H9 (cell line): ENCODE measurements at regions not wholly inside any gene's neighbourhood (a gene's known extent, or its start where the extent isn't known, plus 50 kb on each side); places are given as distances from the start of the nearest gene placed in this dataset.
"Not testable (repeated sequence)": the region's sequence is repeated elsewhere in the genome, so short reads cannot be mapped to it uniquely, and the experiment has no call there.

ENCODE experiments used
- DNase-seq: peaks from one replicate; pipeline ENCODE4 v3.0.0-alpha.2; 2017
- H2AFZ ChIP-seq: one replicate; pipeline ENCODE4 v1.6.1; 2013; ENCODE audit warnings: mild to moderate bottlenecking, low read length, control low read depth, moderate library complexity
- H2AK5ac ChIP-seq: 2 replicates; pipeline ENCODE4 v1.6.1; 2013; ENCODE audit warnings: low read length, control low read depth, mixed read lengths; ENCODE audit not compliant: insufficient read length
- H2BK120ac ChIP-seq: one replicate; pipeline ENCODE4 v1.6.1; 2013; ENCODE audit warnings: low read depth, mild to moderate bottlenecking, low read length, control low read depth, inconsistent platforms; ENCODE audit not compliant: poor library complexity, severe bottlenecking
- H2BK12ac ChIP-seq: 2 replicates; pipeline ENCODE4 v1.6.1; 2013; ENCODE audit warnings: low read length, control low read depth, mixed read lengths, low read depth; ENCODE audit not compliant: insufficient read length
- H2BK15ac ChIP-seq: 2 replicates; pipeline ENCODE4 v1.6.1; 2013; ENCODE audit warnings: low read depth, low read length, control low read depth
- H2BK20ac ChIP-seq: one replicate; pipeline ENCODE4 v1.6.1; 2013; ENCODE audit warnings: low read depth, mild to moderate bottlenecking, low read length, control low read depth, inconsistent platforms; ENCODE audit not compliant: poor library complexity, severe bottlenecking
- H2BK5ac ChIP-seq: 2 replicates; pipeline ENCODE4 v1.6.1; 2013; ENCODE audit warnings: low read length, control low read depth, mixed read lengths; ENCODE audit not compliant: insufficient read length
- H3K14ac ChIP-seq: 2 replicates; pipeline ENCODE4 v1.6.1; 2013; ENCODE audit warnings: low read length, control low read depth; ENCODE audit not compliant: insufficient read depth
- H3K18ac ChIP-seq: 2 replicates; pipeline ENCODE4 v1.6.1; 2013; ENCODE audit warnings: low read depth, mild to moderate bottlenecking, mixed read lengths, low read length, control low read depth; ENCODE audit not compliant: insufficient read length
- H3K23ac ChIP-seq: 2 replicates; pipeline ENCODE4 v1.6.1; 2013; ENCODE audit warnings: low read length, control low read depth, mixed read lengths, low read depth; ENCODE audit not compliant: insufficient read length
- H3K23me2 ChIP-seq: 2 replicates; pipeline ENCODE4 v1.6.1; 2013; ENCODE audit warnings: low read depth, mild to moderate bottlenecking, mixed read lengths, low read length, control low read depth; ENCODE audit not compliant: insufficient read length, poor library complexity, severe bottlenecking
- H3K27ac ChIP-seq: 2 replicates; pipeline ENCODE4 v1.5.1; 2013; ENCODE audit warnings: low read length, control low read depth, mixed read lengths, low read depth; ENCODE audit not compliant: insufficient read length
- H3K27me3 ChIP-seq: 2 replicates; pipeline ENCODE4 v1.6.1; 2013; ENCODE audit warnings: low read length, control low read depth, inconsistent platforms; ENCODE audit not compliant: insufficient read depth
- H3K4ac ChIP-seq: 2 replicates; pipeline ENCODE4 v1.6.1; 2013; ENCODE audit warnings: low read depth, mild to moderate bottlenecking, control low read depth, inconsistent platforms, low read length, moderate library complexity
- H3K4me1 ChIP-seq: 2 replicates; pipeline ENCODE4 v1.6.1; 2013; ENCODE audit warnings: low read length, control low read depth, inconsistent platforms; ENCODE audit not compliant: insufficient read depth
- H3K4me2 ChIP-seq: 2 replicates; pipeline ENCODE4 v1.6.1; 2013; ENCODE audit warnings: low read length, control low read depth, mixed read lengths; ENCODE audit not compliant: insufficient read length, insufficient read depth
- H3K56ac ChIP-seq: 2 replicates; pipeline ENCODE4 v1.6.1; 2013; ENCODE audit warnings: low read depth, mild to moderate bottlenecking, mixed read lengths, low read length, control low read depth; ENCODE audit not compliant: insufficient read length
- H3K79me1 ChIP-seq: 2 replicates; pipeline ENCODE4 v1.6.1; 2013; ENCODE audit warnings: low read depth, mild to moderate bottlenecking, moderate library complexity, low read length, control low read depth, inconsistent platforms; ENCODE audit not compliant: insufficient read depth, poor library complexity, severe bottlenecking
- H3K79me2 ChIP-seq: 2 replicates; pipeline ENCODE4 v1.6.1; 2013; ENCODE audit warnings: low read length, control low read depth, inconsistent platforms; ENCODE audit not compliant: insufficient read depth
- H3K9ac ChIP-seq: 2 replicates; pipeline ENCODE4 v1.6.1; 2013; ENCODE audit warnings: low read length, control low read depth, mixed read lengths; ENCODE audit not compliant: insufficient read length; ENCODE audit errors: extremely low read depth
- H3K9me3 ChIP-seq: one replicate; pipeline ENCODE4 v1.6.1; 2013; ENCODE audit warnings: low read depth, low read length, inconsistent platforms; ENCODE audit not compliant: control insufficient read depth
- H3T11ph ChIP-seq: one replicate; pipeline ENCODE4 v1.6.1; 2013; ENCODE audit warnings: mild to moderate bottlenecking, low read length, control low read depth, inconsistent platforms
- H4K20me1 ChIP-seq: one replicate; pipeline ENCODE4 v1.6.1; 2013; ENCODE audit not compliant: control insufficient read depth, insufficient read length, insufficient read depth
- H4K5ac ChIP-seq: 2 replicates; pipeline ENCODE4 v1.6.1; 2013; ENCODE audit warnings: low read depth, mild to moderate bottlenecking, mixed read lengths, low read length, control low read depth; ENCODE audit not compliant: insufficient read length
- H4K8ac ChIP-seq: replicated peaks from 2 replicates; pipeline ENCODE4 v1.6.1; 2013; ENCODE audit warnings: low read length, control low read depth, mixed read lengths, low read depth; ENCODE audit not compliant: insufficient read length
- H4K91ac ChIP-seq: 2 replicates; pipeline ENCODE4 v1.6.1; 2013; ENCODE audit warnings: low read depth, mild to moderate bottlenecking, moderate library complexity, mixed read lengths, low read length, control low read depth; ENCODE audit not compliant: insufficient read length
- H3K27ac Mint-ChIP-seq, 3 experiments: 2 replicates in 2 of 3; 3 replicates in 1 of 3; pipeline ENCODE4 v1.8.0; 2020 to 2021; ENCODE audit warnings: mixed read lengths in 3 of 3, mild to moderate bottlenecking in 1 of 3, moderate library complexity in 1 of 3
- H3K27me3 Mint-ChIP-seq: 2 replicates; pipeline ENCODE4 v1.8.0; 2021; ENCODE audit warnings: low read depth, mild to moderate bottlenecking, moderate library complexity, mixed read lengths
- H3K36me3 Mint-ChIP-seq, 3 experiments: 2 replicates in 2 of 3; 3 replicates in 1 of 3; pipeline ENCODE4 v1.8.0; 2020 to 2021; ENCODE audit warnings: low read depth in 3 of 3, mixed read lengths in 3 of 3; ENCODE audit not compliant: insufficient read depth in 1 of 3
- H3K4me1 Mint-ChIP-seq, 2 experiments: 2 replicates each; pipeline ENCODE4 v1.8.0; 2020; ENCODE audit warnings: mixed read lengths in 2 of 2
- H3K4me3 Mint-ChIP-seq, 2 experiments: 2 replicates in 1 of 2; 3 replicates in 1 of 2; pipeline ENCODE4 v1.8.0; 2020 to 2021; ENCODE audit warnings: mild to moderate bottlenecking in 2 of 2, mixed read lengths in 2 of 2, moderate library complexity in 1 of 2
- H3K9me3 Mint-ChIP-seq, 2 experiments: 2 replicates in 1 of 2; 3 replicates in 1 of 2; pipeline ENCODE4 v1.8.0; 2020; ENCODE audit warnings: mild to moderate bottlenecking in 2 of 2, mixed read lengths in 2 of 2, moderate library complexity in 1 of 2
- WGBS: extraction: QIAGEN DNeasy Blood & Tissue Kit; methylation state at CpG from one replicate; pipeline ENCODE4 v1.1.7; 2013; ENCODE audit warnings: missing lambda C conversion rate, low lambda C conversion rate, mixed read lengths; ENCODE audit not compliant: insufficient read length; ENCODE audit errors: extremely low coverage; 5-methylcytosine and 5-hydroxymethylcytosine counted together

DNA sequence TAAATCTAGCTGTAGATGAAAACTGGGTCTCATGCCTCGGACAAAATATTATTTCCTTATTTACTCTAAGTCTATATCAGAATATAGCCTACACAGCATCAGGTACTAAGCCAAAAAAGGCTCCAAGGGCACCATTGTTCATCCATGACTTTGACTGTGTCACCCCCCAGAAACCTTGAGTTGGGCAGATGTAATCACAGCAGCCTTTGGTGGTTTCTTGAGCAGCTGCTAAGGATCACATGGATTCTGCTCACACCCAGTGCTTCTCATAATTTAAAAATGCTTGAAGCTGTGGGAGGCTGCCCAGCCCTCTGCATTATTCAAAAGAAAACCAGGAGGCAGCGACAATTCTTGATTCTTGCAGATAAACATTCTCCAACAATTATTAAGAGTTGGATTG, 293.5 kb upstream of the PLGLB2 start:
- H3K14ac ChIP-seq, H3K56ac ChIP-seq, H2BK20ac ChIP-seq, H3K4me3 Mint-ChIP-seq, H2BK5ac ChIP-seq, H3K23me2 ChIP-seq, H3K27ac Mint-ChIP-seq, H2AK5ac ChIP-seq, H2BK12ac ChIP-seq, H4K8ac ChIP-seq, H3K27ac ChIP-seq, H3K9ac ChIP-seq, H3K4me1 ChIP-seq, H2BK120ac ChIP-seq, H3K79me2 ChIP-seq, DNase-seq, H3K18ac ChIP-seq, H3K27me3 ChIP-seq, H3K23ac ChIP-seq, H3K4me2 ChIP-seq, H3T11ph ChIP-seq, H4K5ac ChIP-seq, H2BK15ac ChIP-seq, H3K4me1 Mint-ChIP-seq, H3K36me3 Mint-ChIP-seq, H4K20me1 ChIP-seq, H3K9me3 ChIP-seq, H3K9me3 Mint-ChIP-seq, H4K91ac ChIP-seq, H2AFZ ChIP-seq, H3K4ac ChIP-seq, H3K27me3 Mint-ChIP-seq, H3K79me1 ChIP-seq: not testable (repeated sequence)
- no CpG with 5 or more reads among the region's 2 CpGs for WGBS

DNA sequence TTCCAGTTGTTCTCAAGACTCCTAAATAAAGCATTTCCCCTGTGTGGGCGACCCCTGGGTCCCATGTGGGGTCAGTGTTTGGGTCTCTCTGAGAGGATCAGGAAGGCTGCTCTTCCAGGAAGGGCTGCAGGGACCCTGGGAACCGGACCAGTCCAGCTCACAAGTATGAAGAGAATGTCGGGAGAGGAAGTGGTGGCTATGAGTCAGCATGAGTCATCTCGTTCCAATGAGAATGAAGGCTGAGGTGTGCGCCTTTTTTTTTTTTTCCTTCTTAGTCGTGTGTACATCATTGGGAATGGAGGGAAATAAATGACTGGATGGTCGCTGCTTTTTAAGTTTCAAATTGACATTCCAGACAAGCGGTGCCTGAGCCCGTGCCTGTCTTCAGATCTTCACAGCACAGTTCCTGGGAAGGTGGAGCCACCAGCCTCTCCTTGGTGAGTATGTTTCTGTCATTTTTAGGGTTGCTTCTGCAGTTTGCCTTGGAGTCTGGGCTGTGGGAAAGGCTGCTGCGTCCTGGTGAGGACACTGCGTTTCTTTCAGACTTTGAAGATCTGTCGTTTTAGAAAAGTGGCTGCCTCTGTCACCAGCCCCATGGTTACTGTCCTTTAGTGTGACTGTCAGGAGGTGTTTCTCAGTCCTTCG, 292.6 kb upstream of the PLGLB2 start:
- peak overlapping the region; percentile 39 for H3K27ac ChIP-seq
- not testable (repeated sequence) for H3K23ac ChIP-seq, H2AFZ ChIP-seq, H3K4me1 ChIP-seq, H3K79me1 ChIP-seq, H3K56ac ChIP-seq, H2BK15ac ChIP-seq, H3K4ac ChIP-seq, H4K8ac ChIP-seq, H3K9me3 ChIP-seq, H2BK120ac ChIP-seq, H4K5ac ChIP-seq, H3K23me2 ChIP-seq, H4K20me1 ChIP-seq, H3K4me1 Mint-ChIP-seq, H3K9me3 Mint-ChIP-seq, H2BK20ac ChIP-seq, H3K27ac Mint-ChIP-seq, H3K14ac ChIP-seq, H2BK5ac ChIP-seq, H3T11ph ChIP-seq, H3K27me3 ChIP-seq, H3K27me3 Mint-ChIP-seq, H3K36me3 Mint-ChIP-seq, H2BK12ac ChIP-seq, H2AK5ac ChIP-seq, DNase-seq, H3K18ac ChIP-seq, H4K91ac ChIP-seq, H3K79me2 ChIP-seq
- H3K4me3 Mint-ChIP-seq = peak overlapping the region in 1 of 2 experiments; percentile 36; a peak in 2 of 5 replicates
- WGBS = no CpG with 5 or more reads among the region's 13 CpGs
- H3K9ac ChIP-seq = peak overlapping the region; percentile 50
- H3K4me2 ChIP-seq = peak overlapping the region; percentile 53
